Immature natural killer cell (primary cell): ENCODE measurements at regions not wholly inside any gene's neighbourhood (a gene's known extent, or its start where the extent isn't known, plus 50 kb on each side); places are given as distances from the start of the nearest gene placed in this dataset.

Experiments
- DNase-seq, 3 donors: peaks; one replicate each; pipeline ENCODE4 v3.0.0; 2022; ENCODE audit warnings: mixed read lengths in 1 of 3
- H3K27ac Mint-ChIP-seq, 6 donors: one replicate each; pipeline ENCODE4 v1.8.0; 2020; ENCODE audit warnings: mixed read lengths in 6 of 6, mild to moderate bottlenecking in 5 of 6, inconsistent platforms in 4 of 6, moderate library complexity in 3 of 6
- H3K27me3 Mint-ChIP-seq, 3 donors: one replicate each; pipeline ENCODE4 v1.8.0; 2020 to 2021; ENCODE audit warnings: low read depth in 3 of 3, mild to moderate bottlenecking in 3 of 3, mixed read lengths in 3 of 3, moderate library complexity in 3 of 3, inconsistent platforms in 1 of 3
- H3K36me3 Mint-ChIP-seq, 3 donors: one replicate each; pipeline ENCODE4 v1.8.0; 2020; ENCODE audit warnings: mixed read lengths in 3 of 3, inconsistent platforms in 2 of 3, mild to moderate bottlenecking in 2 of 3
- H3K4me1 Mint-ChIP-seq, 2 donors: one replicate each; pipeline ENCODE4 v1.8.0; 2020; ENCODE audit warnings: inconsistent platforms in 2 of 2, mild to moderate bottlenecking in 2 of 2, mixed read lengths in 2 of 2, moderate library complexity in 1 of 2
- H3K4me3 Mint-ChIP-seq, 5 donors: one replicate each; pipeline ENCODE4 v1.8.0; 2020; ENCODE audit warnings: mild to moderate bottlenecking in 5 of 5, mixed read lengths in 5 of 5, inconsistent platforms in 3 of 5, moderate library complexity in 3 of 5
- H3K9me3 Mint-ChIP-seq, 6 donors: one replicate each; pipeline ENCODE4 v1.8.0; 2020; ENCODE audit warnings: mild to moderate bottlenecking in 6 of 6, mixed read lengths in 6 of 6, inconsistent platforms in 4 of 6, moderate library complexity in 3 of 6

GRCh38 chr13:85742355-85742754 is 56.9 kb downstream of the SLITRK6 start:
- Mint-ChIP-seq H3K4me1 (no peaks in the 10 kb centered on the region), H3K27me3 (no peaks in the 10 kb centered on the region), H3K27ac (no peak overlapping the region), H3K9me3 (peaks cover 3 to 39% (median 12%) of the 10 kb centered on the region in 6 donors), H3K36me3 (no peaks in the 10 kb centered on the region), H3K4me3 (no peak overlapping the region)
- no peak for DNase-seq

- Mint-ChIP-seq H3K4me3 (no peak overlapping the region), H3K36me3 (no peaks in the 10 kb centered on the region), H3K9me3 (peaks cover 3 to 37% (median 13%) of the 10 kb centered on the region in 6 donors), H3K27ac (no peak overlapping the region), H3K4me1 (no peaks in the 10 kb centered on the region), H3K27me3 (no peaks in the 10 kb centered on the region)
- no peak for DNase-seq
These were observed 58.2 kb downstream of the SLITRK6 start for GRCh38 chr13:85741017-85741416.

GRCh38 chr13:85738696-85739320 is 60.4 kb downstream of the SLITRK6 start:
- H3K27ac Mint-ChIP-seq = no peak overlapping the region
- no peaks in the 10 kb centered on the region for H3K36me3 Mint-ChIP-seq
- no peaks in the 10 kb centered on the region for H3K27me3 Mint-ChIP-seq
- H3K4me3 Mint-ChIP-seq = no peak overlapping the region
- peaks cover 3 to 27% (median 11%) of the 10 kb centered on the region in 6 donors for H3K9me3 Mint-ChIP-seq
- no peaks in the 10 kb centered on the region for H3K4me1 Mint-ChIP-seq
- no peak for DNase-seq

DNA sequence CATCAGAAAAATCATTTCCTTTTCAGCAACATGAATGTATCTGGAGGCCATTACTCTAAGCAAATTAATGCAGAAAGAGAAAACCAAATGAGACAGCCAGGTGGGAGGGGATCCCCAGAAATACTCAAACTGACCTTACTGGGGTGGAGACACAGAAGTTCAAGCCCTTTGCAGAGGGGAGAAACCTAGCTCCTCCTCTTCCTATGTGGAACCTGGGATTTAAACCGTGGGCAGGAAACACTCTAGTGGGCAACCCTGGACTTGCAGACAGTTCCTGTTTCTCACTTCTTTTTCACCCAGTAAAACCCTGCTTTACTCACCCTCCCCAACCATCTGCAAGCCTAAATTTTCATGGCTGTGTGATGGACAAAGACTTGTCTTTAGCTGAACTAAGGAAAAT is 61.3 kb downstream of the SLITRK6 start:
- Mint-ChIP-seq H3K9me3 (peaks cover 2 to 20% (median 7%) of the 10 kb centered on the region in 6 donors), H3K4me3 (no peak overlapping the region), H3K36me3 (no peaks in the 10 kb centered on the region), H3K27me3 (no peaks in the 10 kb centered on the region), H3K4me1 (no peaks in the 10 kb centered on the region), H3K27ac (no peak overlapping the region)
- no peak for DNase-seq

DNA sequence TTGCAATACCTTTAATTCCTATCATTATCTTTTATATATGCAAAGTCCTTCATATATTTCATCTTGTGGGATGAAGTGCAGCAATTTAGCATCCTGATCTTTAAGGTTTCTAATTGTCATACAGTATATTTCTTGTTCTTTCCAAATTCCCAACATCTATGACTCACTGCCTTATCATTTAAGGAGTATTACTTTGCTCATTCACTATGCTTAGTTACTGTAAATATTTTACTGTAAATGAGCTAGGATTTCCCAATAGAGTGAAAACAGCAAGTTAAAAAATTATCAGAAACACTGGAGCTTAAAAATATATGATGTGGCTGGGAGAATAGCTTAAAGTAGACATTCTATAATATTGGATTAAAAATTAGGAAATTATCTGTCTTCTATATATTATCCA is 69.9 kb downstream of the SLITRK6 start:
- peaks cover 0 to 11% (median 6%) of the 10 kb centered on the region in 6 donors for H3K9me3 Mint-ChIP-seq
- DNase-seq = no peak
- H3K4me1 Mint-ChIP-seq = no peaks in the 10 kb centered on the region
- no peaks in the 10 kb centered on the region for H3K36me3 Mint-ChIP-seq
- no peaks in the 10 kb centered on the region for H3K27me3 Mint-ChIP-seq
- no peak overlapping the region for H3K27ac Mint-ChIP-seq
- H3K4me3 Mint-ChIP-seq = no peak overlapping the region

DNA sequence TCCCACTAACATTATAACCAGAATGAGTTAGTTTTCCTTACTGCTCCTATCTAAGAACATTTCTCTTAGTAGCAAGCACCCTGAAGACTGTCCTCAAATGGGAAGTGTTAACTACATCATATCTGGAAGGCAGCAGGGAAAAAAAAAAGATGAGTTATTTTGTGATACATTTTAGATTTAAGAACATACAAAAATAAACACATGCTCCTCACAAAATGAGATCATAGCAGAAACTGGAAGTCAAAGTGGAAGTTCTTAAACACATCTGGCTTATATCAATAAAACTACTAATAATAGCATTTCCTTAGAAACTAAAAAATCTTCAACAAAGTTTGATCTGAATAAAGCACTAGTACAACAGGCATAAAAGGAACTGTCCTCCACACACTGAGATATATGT is 70.4 kb downstream of the SLITRK6 start:
- no peak for DNase-seq
- Mint-ChIP-seq H3K36me3 (no peaks in the 10 kb centered on the region), H3K27me3 (no peaks in the 10 kb centered on the region), H3K9me3 (peaks cover 0 to 11% (median 6%) of the 10 kb centered on the region in 6 donors), H3K4me3 (no peak overlapping the region), H3K27ac (no peak overlapping the region), H3K4me1 (no peaks in the 10 kb centered on the region)

GRCh38 chr13:85725433-85725832 is 73.8 kb downstream of the SLITRK6 start:
- Mint-ChIP-seq H3K4me3 (no peak overlapping the region), H3K36me3 (no peaks in the 10 kb centered on the region), H3K27me3 (no peaks in the 10 kb centered on the region), H3K4me1 (no peaks in the 10 kb centered on the region), H3K27ac (no peak overlapping the region), H3K9me3 (peaks cover 0 to 19% (median 8%) of the 10 kb centered on the region in 6 donors)
- no peak for DNase-seq

GRCh38 chr13:85724546-85725432 is 74.4 kb downstream of the SLITRK6 start:
- Mint-ChIP-seq H3K4me1 (no peaks in the 10 kb centered on the region), H3K27ac (no peak overlapping the region), H3K4me3 (no peak overlapping the region), H3K9me3 (peaks cover 0 to 19% (median 8%) of the 10 kb centered on the region in 6 donors), H3K27me3 (no peaks in the 10 kb centered on the region), H3K36me3 (no peaks in the 10 kb centered on the region)
- DNase-seq = no peak

DNA sequence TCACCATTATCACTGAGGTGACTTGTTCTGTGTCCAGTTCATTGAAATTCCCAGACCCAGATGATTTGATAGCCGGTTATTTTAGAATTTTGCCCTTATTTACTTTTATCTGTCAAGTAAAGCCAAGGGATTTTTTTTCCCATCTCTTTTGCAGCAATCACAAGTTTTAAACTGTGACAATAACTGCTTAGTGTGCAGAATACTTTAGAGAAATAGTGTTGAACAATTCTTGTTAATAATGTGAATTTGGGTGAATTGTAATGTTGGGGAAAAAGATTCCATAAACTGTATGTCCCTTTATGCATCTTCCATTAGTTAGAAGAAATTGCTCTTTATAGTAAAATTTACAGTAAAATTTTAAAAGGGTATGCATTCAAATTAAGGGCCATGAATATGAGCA is 79.5 kb downstream of the SLITRK6 start:
- H3K36me3 Mint-ChIP-seq = no peaks in the 10 kb centered on the region
- H3K27ac Mint-ChIP-seq = no peak overlapping the region
- H3K9me3 Mint-ChIP-seq = peaks cover 0 to 23% (median 5%) of the 10 kb centered on the region in 6 donors
- no peaks in the 10 kb centered on the region for H3K27me3 Mint-ChIP-seq
- no peak for DNase-seq
- no peak overlapping the region for H3K4me3 Mint-ChIP-seq
- H3K4me1 Mint-ChIP-seq = no peaks in the 10 kb centered on the region

- H3K4me3 Mint-ChIP-seq = no peak overlapping the region
- H3K27ac Mint-ChIP-seq = no peak overlapping the region
- no peaks in the 10 kb centered on the region for H3K36me3 Mint-ChIP-seq
- no peak for DNase-seq
- H3K27me3 Mint-ChIP-seq = no peaks in the 10 kb centered on the region
- no peaks in the 10 kb centered on the region for H3K4me1 Mint-ChIP-seq
- H3K9me3 Mint-ChIP-seq = peaks cover 0 to 23% (median 4%) of the 10 kb centered on the region in 6 donors
These were observed 81.3 kb downstream of the SLITRK6 start for GRCh38 chr13:85717921-85718320.

DNA sequence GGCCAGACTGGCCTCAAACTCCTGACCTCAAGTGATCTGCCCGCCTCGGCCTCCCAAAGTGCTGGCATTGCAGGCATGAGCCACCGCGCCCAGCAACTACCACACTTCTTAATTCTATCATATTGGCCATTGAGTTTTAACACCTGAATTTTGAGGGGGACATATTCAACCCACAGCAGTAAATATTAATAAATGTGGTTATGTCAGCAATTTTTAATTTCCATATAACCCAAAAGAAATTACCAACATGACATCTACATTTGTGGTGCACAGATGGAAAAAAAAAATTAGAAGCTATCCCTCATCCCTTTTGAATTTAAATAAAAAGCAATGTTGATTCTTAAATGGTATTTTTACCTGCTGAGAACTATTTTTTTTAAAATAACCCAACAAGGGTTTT is 88.7 kb downstream of the SLITRK6 start:
- peaks cover 0 to 3% (median 0%) of the 10 kb centered on the region in 3 donors for H3K36me3 Mint-ChIP-seq
- H3K27ac Mint-ChIP-seq = no peak overlapping the region
- H3K4me1 Mint-ChIP-seq = no peaks in the 10 kb centered on the region
- H3K9me3 Mint-ChIP-seq = peaks cover 4 to 37% (median 17%) of the 10 kb centered on the region in 6 donors
- H3K4me3 Mint-ChIP-seq = no peak overlapping the region
- H3K27me3 Mint-ChIP-seq = no peaks in the 10 kb centered on the region
- DNase-seq = no peak

- peaks cover 4 to 35% (median 16%) of the 10 kb centered on the region in 6 donors for H3K9me3 Mint-ChIP-seq
- H3K27ac Mint-ChIP-seq = no peak overlapping the region
- H3K4me3 Mint-ChIP-seq = no peak overlapping the region
- no peak for DNase-seq
- peaks cover 0 to 3% (median 0%) of the 10 kb centered on the region in 3 donors for H3K36me3 Mint-ChIP-seq
- no peaks in the 10 kb centered on the region for H3K27me3 Mint-ChIP-seq
- no peaks in the 10 kb centered on the region for H3K4me1 Mint-ChIP-seq
These were observed 89.5 kb downstream of the SLITRK6 start for GRCh38 chr13:85709721-85710120.

- peaks cover 4 to 37% (median 16%) of the 10 kb centered on the region in 6 donors for H3K9me3 Mint-ChIP-seq
- H3K27me3 Mint-ChIP-seq = no peaks in the 10 kb centered on the region
- H3K4me1 Mint-ChIP-seq = no peaks in the 10 kb centered on the region
- no peak for DNase-seq
- no peak overlapping the region for H3K4me3 Mint-ChIP-seq
- no peak overlapping the region for H3K27ac Mint-ChIP-seq
- H3K36me3 Mint-ChIP-seq = peaks cover 0 to 3% (median 0%) of the 10 kb centered on the region in 3 donors
These were observed 90.1 kb downstream of the SLITRK6 start for GRCh38 chr13:85709072-85709471.

- peaks cover 11 to 63% (median 19%) of the 10 kb centered on the region in 6 donors for H3K9me3 Mint-ChIP-seq
- no peaks in the 10 kb centered on the region for H3K4me1 Mint-ChIP-seq
- H3K27ac Mint-ChIP-seq = no peak overlapping the region
- H3K4me3 Mint-ChIP-seq = no peak overlapping the region
- peaks cover 0 to 7% (median 0%) of the 10 kb centered on the region in 3 donors for H3K36me3 Mint-ChIP-seq
- DNase-seq = no peak
- peaks cover 0 to 4% (median 0%) of the 10 kb centered on the region in 3 donors for H3K27me3 Mint-ChIP-seq
These were observed 98.3 kb downstream of the SLITRK6 start for GRCh38 chr13:85700906-85701305.
